Left ventricle myocardium superior (tissue), 1 donor: ENCODE measurements at regions not wholly inside any gene's neighbourhood (a gene's known extent, or its start where the extent isn't known, plus 50 kb on each side); places are given as distances from the start of the nearest gene placed in this dataset.

Source experiments
- ATAC-seq: fragments of 200-7000 bp; cut with Tn5 transposase; one replicate; pipeline ENCODE4 v1.9.1; 2020; ENCODE audit warnings: mild to moderate bottlenecking, moderate library complexity
- DNase-seq: peaks from one replicate; pipeline ENCODE4 v3.0.0-alpha.2; 2020
- intact Hi-C: fragments of 100-400 bp; cut with micrococcal nuclease; formaldehyde crosslinking; loops from one replicate; pipeline ENCODE4 v1.11.0; 2022
- donor health status: DM: no; HTN: yes; CAD: no; lungs with severe emphysema.

GRCh38 chr13:79267560-79267959 is 138.5 kb downstream of the RBM26 start:
- intact Hi-C loops: no loop called here
- ATAC-seq: no peak

GRCh38 chr13:79258489-79258888 is 147.6 kb downstream of the RBM26 start:
- ATAC-seq (no peak), DNase-seq (no peak)
- intact Hi-C loops: no loop called here

More at GRCh38 chr13:79267560-79267959, 138.5 kb downstream of the RBM26 start:
- DNase-seq: no peak

GRCh38 chr13:79246578-79246949 is 159.5 kb downstream of the RBM26 start:
- no peak for ATAC-seq
- intact Hi-C loops: no loop called here
- DNase-seq: no peak

- ATAC-seq: no peak
- intact Hi-C loops: no loop called here
- no peak for DNase-seq
Measured at GRCh38 chr13:79245937-79246577, 160.0 kb downstream of the RBM26 start.

GRCh38 chr13:79241697-79242096 is 164.4 kb downstream of the RBM26 start:
- ATAC-seq (no peak), DNase-seq (no peak)
- intact Hi-C loops: no loop called here

- intact Hi-C loops: no loop called here
- ATAC-seq: no peak
- DNase-seq: no peak
Measured at GRCh38 chr13:79237981-79238380, 168.1 kb downstream of the RBM26 start.

GRCh38 chr13:79231887-79232286 is 174.2 kb downstream of the RBM26 start:
- ATAC-seq: no peak
- DNase-seq: no peak
- intact Hi-C loops: no loop called here

- no peak for ATAC-seq
Measured at GRCh38 chr13:79229761-79230160, 176.3 kb downstream of the RBM26 start.

GRCh38 chr13:79228972-79229371 is 177.1 kb downstream of the RBM26 start:
- DNase-seq (no peak), ATAC-seq (no peak)
- intact Hi-C loops: no loop called here

More at GRCh38 chr13:79229761-79230160, 176.3 kb downstream of the RBM26 start:
- intact Hi-C loops: no loop called here
- no peak for DNase-seq

- no peak for ATAC-seq
- intact Hi-C loops: no loop called here
- DNase-seq: no peak
Measured at GRCh38 chr13:79227418-79227817, 178.6 kb downstream of the RBM26 start.

GRCh38 chr13:79226938-79227337 is 179.1 kb downstream of the RBM26 start:
- ATAC-seq: no peak
- intact Hi-C loops: no loop called here
- no peak for DNase-seq

GRCh38 chr13:79226250-79226649 is 179.8 kb downstream of the RBM26 start:
- no peak for ATAC-seq
- DNase-seq: no peak
- intact Hi-C loops: no loop called here

- no peak for DNase-seq
- intact Hi-C loops: no loop called here
Measured at GRCh38 chr13:79225487-79226232, 180.4 kb downstream of the RBM26 start.

GRCh38 chr13:79222427-79223205 is 183.4 kb downstream of the RBM26 start:
- DNase-seq (no peak), ATAC-seq (no peak)
- intact Hi-C loops: no loop called here

More at GRCh38 chr13:79225487-79226232, 180.4 kb downstream of the RBM26 start:
- ATAC-seq: no peak

- DNase-seq (no peak), ATAC-seq (no peak)
- intact Hi-C loops: no loop called here
Measured at GRCh38 chr13:79212064-79212619, 193.9 kb downstream of the RBM26 start.

- no peak for DNase-seq
- intact Hi-C loops: no loop called here
- no peak for ATAC-seq
Measured at GRCh38 chr13:79211377-79211776, 194.7 kb downstream of the RBM26 start.

- DNase-seq: no peak
- intact Hi-C loops: no loop called here
- no peak for ATAC-seq
Measured at GRCh38 chr13:79197933-79198332, 208.1 kb downstream of the RBM26 start.

GRCh38 chr13:79196843-79197242 is 209.2 kb downstream of the RBM26 start:
- intact Hi-C loops: no loop called here
- no peak for ATAC-seq

GRCh38 chr13:79196366-79196765 is 209.7 kb downstream of the RBM26 start:
- no peak for DNase-seq
- no peak for ATAC-seq
- intact Hi-C loops: no loop called here

More at GRCh38 chr13:79196843-79197242, 209.2 kb downstream of the RBM26 start:
- no peak for DNase-seq

- no peak for DNase-seq
- intact Hi-C loops: no loop called here
- ATAC-seq: no peak
Measured at GRCh38 chr13:79194727-79195126, 211.3 kb downstream of the RBM26 start.
